Astrocyte (in vitro differentiated cells and primary cell): ENCODE measurements at regions not wholly inside any gene's neighbourhood (a gene's known extent, or its start where the extent isn't known, plus 50 kb on each side); places are given as distances from the start of the nearest gene placed in this dataset.
"Not testable (repeated sequence)": the region's sequence is repeated elsewhere in the genome, so short reads cannot be mapped to it uniquely, and the experiment has no call there.

ENCODE experiments used
- DNase-seq: peaks from one replicate; pipeline ENCODE4 v3.0.0-alpha.2; 2010; ENCODE audit warnings: low read depth
- FAIRE-seq: peaks from 2 replicates; lab custom pipeline; 2011; peaks lifted over from hg19 to GRCh38; lab: Jason Lieb, UNC
- H2AFZ ChIP-seq: 2 replicates; pipeline ENCODE4 v1.6.0; 2012; ENCODE audit warnings: low read depth, low read length, inconsistent platforms
- H3K27ac ChIP-seq: 2 replicates; pipeline ENCODE4 v1.5.1; 2011; ENCODE audit warnings: low read depth, low read length, inconsistent platforms
- H3K27me3 ChIP-seq: 2 replicates; pipeline ENCODE4 v1.6.0; 2011; ENCODE audit warnings: low read length, inconsistent platforms; ENCODE audit not compliant: insufficient read depth
- H3K36me3 ChIP-seq: 2 replicates; pipeline ENCODE4 v1.5.1; 2011; ENCODE audit warnings: low read length, inconsistent platforms; ENCODE audit not compliant: insufficient read depth
- H3K4me1 ChIP-seq: 2 replicates; pipeline ENCODE4 v1.5.1; 2011; ENCODE audit warnings: low read length, inconsistent platforms; ENCODE audit not compliant: insufficient read depth
- H3K4me2 ChIP-seq: 2 replicates; pipeline ENCODE4 v1.6.0; 2012; ENCODE audit warnings: low read length, inconsistent platforms
- H3K4me3 ChIP-seq: 2 replicates; pipeline ENCODE4 v1.5.1; 2011; ENCODE audit warnings: low read depth, mild to moderate bottlenecking, low read length, inconsistent platforms; ENCODE audit not compliant: insufficient read depth
- H3K79me2 ChIP-seq: 2 replicates; pipeline ENCODE4 v1.6.0; 2012; ENCODE audit warnings: mild to moderate bottlenecking, low read length, inconsistent platforms; ENCODE audit not compliant: insufficient read depth
- H3K9ac ChIP-seq: 2 replicates; pipeline ENCODE4 v1.6.0; 2012; ENCODE audit warnings: mild to moderate bottlenecking, low read length, inconsistent platforms
- H3K9me3 ChIP-seq: 2 replicates; pipeline ENCODE4 v1.5.1; 2012; ENCODE audit warnings: low read depth, mild to moderate bottlenecking, low read length, inconsistent platforms; ENCODE audit not compliant: insufficient read depth
- H4K20me1 ChIP-seq: 2 replicates; pipeline ENCODE4 v1.6.0; 2012; ENCODE audit warnings: low read length, inconsistent platforms; ENCODE audit not compliant: insufficient read depth
- H3K27ac Mint-ChIP-seq: one replicate; pipeline ENCODE4 v1.8.0; 2021; ENCODE audit warnings: mild to moderate bottlenecking, mixed read lengths; ENCODE audit not compliant: unreplicated experiment
- H3K27me3 Mint-ChIP-seq: one replicate; pipeline ENCODE4 v1.8.0; 2021; ENCODE audit warnings: low read depth, mixed read lengths; ENCODE audit not compliant: unreplicated experiment
- H3K36me3 Mint-ChIP-seq: one replicate; pipeline ENCODE4 v1.8.0; 2021; ENCODE audit warnings: low read depth, mixed read lengths; ENCODE audit not compliant: unreplicated experiment
- H3K4me1 Mint-ChIP-seq: one replicate; pipeline ENCODE4 v1.8.0; 2021; ENCODE audit warnings: low read depth, mixed read lengths; ENCODE audit not compliant: unreplicated experiment
- H3K4me3 Mint-ChIP-seq: one replicate; pipeline ENCODE4 v1.8.0; 2021; ENCODE audit warnings: mild to moderate bottlenecking, moderate library complexity, mixed read lengths; ENCODE audit not compliant: unreplicated experiment
- H3K9me3 Mint-ChIP-seq: one replicate; pipeline ENCODE4 v1.8.0; 2021; ENCODE audit warnings: mild to moderate bottlenecking, mixed read lengths; ENCODE audit not compliant: unreplicated experiment
- CTCF ChIP-seq: IDR thresholded peaks from 2 replicates; pipeline ENCODE4 v1.5.1; 2011; ENCODE audit warnings: low read depth, mild to moderate bottlenecking, inconsistent platforms, low read length, moderate library complexity; ENCODE audit not compliant: insufficient read depth
- EZH2 ChIP-seq: IDR thresholded peaks from 2 replicates; pipeline ENCODE4 v1.6.1; 2012; ENCODE audit warnings: mild to moderate bottlenecking, low read length, inconsistent platforms; ENCODE audit not compliant: insufficient read depth

GRCh38 chr3:74134831-74135230 lies 479.6 kb downstream of the CNTN3 start:
- no peaks in the 10 kb centered on the region for H3K4me1 ChIP-seq
- DNase-seq, result no peak
- Mint-ChIP-seq H3K27me3 (no peaks in the 10 kb centered on the region), H3K36me3 (peaks cover 2% of the 10 kb centered on the region), H3K4me3 (no peak overlapping the region), H3K27ac (no peak overlapping the region), H3K9me3 (peaks cover 2% of the 10 kb centered on the region), H3K4me1 (no peaks in the 10 kb centered on the region)
- TF ChIP-seq CTCF, result no peak
- no peak overlapping the region for H3K27ac ChIP-seq
- H3K9ac ChIP-seq, result no peak overlapping the region
- no peaks in the 10 kb centered on the region for H3K36me3 ChIP-seq
- H3K27me3 ChIP-seq, result no peaks in the 10 kb centered on the region
- no peak overlapping the region for H2AFZ ChIP-seq
- no peak overlapping the region for H3K4me3 ChIP-seq
- H3K9me3 ChIP-seq, result no peaks in the 10 kb centered on the region
- no peak for FAIRE-seq
- no peak overlapping the region for H3K4me2 ChIP-seq
- H4K20me1 ChIP-seq, result no peaks in the 10 kb centered on the region
- no peaks in the 10 kb centered on the region for H3K79me2 ChIP-seq

GRCh38 chr3:74131546-74132328 lies 482.7 kb downstream of the CNTN3 start:
- not testable (repeated sequence) for H3K4me3 ChIP-seq, FAIRE-seq, H3K79me2 ChIP-seq, H3K36me3 Mint-ChIP-seq, H3K9me3 Mint-ChIP-seq, H4K20me1 ChIP-seq, H3K4me2 ChIP-seq, H3K4me1 ChIP-seq, H3K4me3 Mint-ChIP-seq, H3K9me3 ChIP-seq, H3K27ac Mint-ChIP-seq, H3K9ac ChIP-seq, H3K27ac ChIP-seq, DNase-seq, H3K27me3 ChIP-seq, H3K36me3 ChIP-seq, H3K4me1 Mint-ChIP-seq, H3K27me3 Mint-ChIP-seq, H2AFZ ChIP-seq

- Mint-ChIP-seq H3K36me3 (peaks cover 2% of the 10 kb centered on the region), H3K27me3 (no peaks in the 10 kb centered on the region), H3K9me3 (peaks cover 2% of the 10 kb centered on the region), H3K4me1 (no peaks in the 10 kb centered on the region), H3K27ac (no peak overlapping the region), H3K4me3 (no peak overlapping the region)
- TF ChIP-seq CTCF (no peak), EZH2 (no peak)
- H3K9me3 ChIP-seq, result no peaks in the 10 kb centered on the region
- H3K36me3 ChIP-seq, result no peaks in the 10 kb centered on the region
- no peaks in the 10 kb centered on the region for H3K4me1 ChIP-seq
- no peaks in the 10 kb centered on the region for H3K27me3 ChIP-seq
- no peak overlapping the region for H2AFZ ChIP-seq
- no peak overlapping the region for H3K9ac ChIP-seq
- H3K27ac ChIP-seq, result no peak overlapping the region
- DNase-seq (no peak), FAIRE-seq (no peak)
- no peak overlapping the region for H3K4me2 ChIP-seq
- H3K79me2 ChIP-seq, result no peaks in the 10 kb centered on the region
- no peaks in the 10 kb centered on the region for H4K20me1 ChIP-seq
- no peak overlapping the region for H3K4me3 ChIP-seq
These were observed 484.8 kb downstream of the CNTN3 start for GRCh38 chr3:74129611-74130010.
